ENCODE measurements at regions not wholly inside any gene's neighbourhood (a gene's known extent, or its start where the extent isn't known, plus 50 kb on each side); places are given as distances from the start of the nearest gene placed in this dataset.

DNA sequence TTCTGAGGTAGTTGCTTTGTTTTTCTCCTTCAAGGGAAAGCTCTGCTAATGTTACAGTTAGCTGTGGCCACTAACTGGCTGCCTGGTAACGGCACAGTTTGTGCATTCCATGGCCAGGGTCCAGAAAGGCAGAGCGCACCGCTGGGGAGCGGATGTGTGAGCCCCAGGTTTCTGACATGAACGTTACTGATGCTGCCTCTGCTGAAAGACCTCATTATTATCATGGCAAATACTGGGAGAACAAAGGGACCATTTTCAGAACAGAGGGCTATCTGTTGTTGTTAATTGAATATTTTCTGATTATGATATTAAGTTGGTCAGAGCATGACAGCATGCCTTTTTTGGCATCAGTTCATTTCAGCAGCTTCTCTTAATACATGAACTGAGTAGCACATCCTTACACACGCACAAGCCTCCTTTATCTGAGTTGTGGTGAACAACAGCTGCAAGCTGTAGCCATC is 134.1 kb downstream of the NUDT12 start:
- no peak overlapping the region for H3K9ac ChIP-seq (ENCODE audit: low read depth, low read length)
- H3K9me3 ChIP-seq (ENCODE audit: control insufficient read depth, insufficient read depth, low read length): peaks cover 3% of the 10 kb centered on the region; the same call in 1 of the 2 replicates
- H3K36me3 ChIP-seq (ENCODE audit: insufficient read depth, low read length): no peaks in the 10 kb centered on the region
- H3K4me1 ChIP-seq (ENCODE audit: insufficient read depth, low read length): no peaks in the 10 kb centered on the region

GRCh38 chr5:103427326-103427725 is 135.3 kb downstream of the NUDT12 start:
- peaks cover 3% of the 10 kb centered on the region; the same call in 1 of the 2 replicates for H3K9me3 ChIP-seq (ENCODE audit: control insufficient read depth, insufficient read depth, low read length)
- H3K36me3 ChIP-seq (ENCODE audit: insufficient read depth, low read length): no peaks in the 10 kb centered on the region
- no peak overlapping the region for H3K9ac ChIP-seq (ENCODE audit: low read depth, low read length)
- no peaks in the 10 kb centered on the region for H3K4me1 ChIP-seq (ENCODE audit: insufficient read depth, low read length)

GRCh38 chr5:103425686-103426454 is 136.7 kb downstream of the NUDT12 start:
- no peaks in the 10 kb centered on the region for H3K4me1 ChIP-seq (ENCODE audit: insufficient read depth, low read length)
- H3K9ac ChIP-seq (ENCODE audit: low read depth, low read length): no peak overlapping the region
- peaks cover 3% of the 10 kb centered on the region; the same call in 1 of the 2 replicates for H3K9me3 ChIP-seq (ENCODE audit: control insufficient read depth, insufficient read depth, low read length)
- no peaks in the 10 kb centered on the region for H3K36me3 ChIP-seq (ENCODE audit: insufficient read depth, low read length)

GRCh38 chr5:103424453-103425205 is 138.0 kb downstream of the NUDT12 start:
- Histone ChIP-seq H3K36me3 (ENCODE audit: insufficient read depth, low read length) (no peaks in the 10 kb centered on the region), H3K9ac (ENCODE audit: low read depth, low read length) (no peak overlapping the region), H3K9me3 (ENCODE audit: control insufficient read depth, insufficient read depth, low read length) (peaks cover 3% of the 10 kb centered on the region; the same call in 1 of the 2 replicates), H3K4me1 (ENCODE audit: insufficient read depth, low read length) (no peaks in the 10 kb centered on the region)

DNA sequence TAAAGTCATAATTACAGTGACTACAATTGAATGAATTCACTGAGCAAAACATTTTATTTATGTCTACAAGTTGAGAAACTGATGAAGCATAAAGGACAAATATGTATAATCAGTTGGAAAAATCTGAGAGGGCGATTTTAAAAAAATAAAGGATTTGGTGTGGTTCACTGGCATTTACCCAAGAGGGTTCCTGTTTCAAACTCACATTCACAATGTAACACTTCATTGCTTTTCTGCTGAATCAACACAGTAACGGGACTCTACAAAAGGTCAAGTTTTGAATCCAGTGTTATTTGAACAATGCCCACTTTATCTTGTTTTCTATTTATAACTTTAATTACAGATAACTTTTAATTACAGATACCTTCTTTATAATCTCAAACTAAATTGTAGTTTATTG is 138.6 kb downstream of the NUDT12 start:
- Histone ChIP-seq H3K36me3 (ENCODE audit: insufficient read depth, low read length) (no peaks in the 10 kb centered on the region), H3K9ac (ENCODE audit: low read depth, low read length) (no peak overlapping the region), H3K4me1 (ENCODE audit: insufficient read depth, low read length) (no peaks in the 10 kb centered on the region), H3K9me3 (ENCODE audit: control insufficient read depth, insufficient read depth, low read length) (peaks cover 3% of the 10 kb centered on the region; the same call in 1 of the 2 replicates)

- Histone ChIP-seq H3K4me1 (ENCODE audit: insufficient read depth, low read length) (no peaks in the 10 kb centered on the region), H3K9ac (ENCODE audit: low read depth, low read length) (no peak overlapping the region), H3K9me3 (ENCODE audit: control insufficient read depth, insufficient read depth, low read length) (peaks cover 3% of the 10 kb centered on the region; the same call in 1 of the 2 replicates), H3K36me3 (ENCODE audit: insufficient read depth, low read length) (no peaks in the 10 kb centered on the region)
These were observed 139.8 kb downstream of the NUDT12 start for GRCh38 chr5:103422756-103423155.

GRCh38 chr5:103414604-103415003 is 148.0 kb downstream of the NUDT12 start:
- Histone ChIP-seq H3K4me1 (ENCODE audit: insufficient read depth, low read length) (no peaks in the 10 kb centered on the region), H3K9me3 (ENCODE audit: control insufficient read depth, insufficient read depth, low read length) (no peaks in the 10 kb centered on the region), H3K36me3 (ENCODE audit: insufficient read depth, low read length) (no peaks in the 10 kb centered on the region), H3K9ac (ENCODE audit: low read depth, low read length) (no peak overlapping the region)

DNA sequence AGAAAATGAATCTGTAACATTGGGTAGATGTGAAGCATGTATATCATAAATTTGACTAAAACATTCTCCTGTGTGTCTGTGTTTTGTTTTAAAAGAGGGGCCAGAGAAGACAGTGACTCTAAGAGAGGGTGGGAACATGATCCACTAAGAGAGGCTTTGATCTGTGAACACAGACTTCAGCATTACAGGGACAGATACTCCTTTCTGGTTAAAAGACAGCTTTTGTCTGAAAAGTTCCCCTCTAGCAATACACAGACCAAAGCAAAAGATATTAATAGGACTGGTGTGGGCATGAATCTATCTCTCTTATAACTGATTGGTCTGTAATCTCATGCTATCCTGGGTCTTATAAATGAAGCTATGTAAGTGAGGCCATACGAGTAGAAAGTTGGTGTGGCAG is 150.9 kb downstream of the NUDT12 start:
- Histone ChIP-seq H3K9me3 (ENCODE audit: control insufficient read depth, insufficient read depth, low read length) (no peaks in the 10 kb centered on the region), H3K4me1 (ENCODE audit: insufficient read depth, low read length) (no peaks in the 10 kb centered on the region), H3K9ac (ENCODE audit: low read depth, low read length) (no peak overlapping the region)

DNA sequence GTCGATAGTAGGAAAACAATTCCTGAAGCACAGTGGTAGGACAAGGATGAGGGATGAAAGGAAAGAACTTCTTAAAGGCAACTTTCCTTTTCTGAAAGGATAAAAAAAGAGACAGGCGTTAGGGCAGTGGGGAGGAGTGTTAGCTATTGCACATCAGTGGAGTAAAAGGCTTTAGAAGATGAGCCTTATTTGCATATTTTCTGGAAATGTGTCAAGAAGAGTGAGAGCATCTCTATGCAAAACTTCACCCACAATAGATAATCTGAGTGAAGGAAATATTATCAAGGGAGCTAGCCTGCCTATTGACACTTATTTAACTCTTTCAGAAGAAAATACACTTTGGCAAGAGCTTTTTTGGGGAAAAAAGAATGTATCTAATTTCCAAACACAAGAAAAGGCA is 151.6 kb downstream of the MACIR start:
- H3K4me1 ChIP-seq (ENCODE audit: insufficient read depth, low read length): no peaks in the 10 kb centered on the region
- H3K36me3 ChIP-seq (ENCODE audit: insufficient read depth, low read length): no peaks in the 10 kb centered on the region
- no peaks in the 10 kb centered on the region for H3K9me3 ChIP-seq (ENCODE audit: control insufficient read depth, insufficient read depth, low read length)
- no peak overlapping the region for H3K9ac ChIP-seq (ENCODE audit: low read depth, low read length)

More for the DNA sequence above, 150.9 kb downstream of the NUDT12 start:
- no peaks in the 10 kb centered on the region for H3K36me3 ChIP-seq (ENCODE audit: insufficient read depth, low read length)

- Histone ChIP-seq H3K36me3 (ENCODE audit: insufficient read depth, low read length) (no peaks in the 10 kb centered on the region), H3K9me3 (ENCODE audit: control insufficient read depth, insufficient read depth, low read length) (no peaks in the 10 kb centered on the region), H3K9ac (ENCODE audit: low read depth, low read length) (no peak overlapping the region), H3K4me1 (ENCODE audit: insufficient read depth, low read length) (no peaks in the 10 kb centered on the region)
These were observed 150.6 kb downstream of the MACIR start for GRCh38 chr5:103409013-103409670.

- H3K36me3 ChIP-seq (ENCODE audit: insufficient read depth, low read length): no peaks in the 10 kb centered on the region
- H3K9ac ChIP-seq (ENCODE audit: low read depth, low read length): no peak overlapping the region
- H3K4me1 ChIP-seq (ENCODE audit: insufficient read depth, low read length): no peaks in the 10 kb centered on the region
- H3K9me3 ChIP-seq (ENCODE audit: control insufficient read depth, insufficient read depth, low read length): no peaks in the 10 kb centered on the region
These were observed 149.8 kb downstream of the MACIR start for GRCh38 chr5:103408408-103408807.

GRCh38 chr5:103407402-103407801 is 148.8 kb downstream of the MACIR start:
- Histone ChIP-seq H3K4me1 (ENCODE audit: insufficient read depth, low read length) (no peaks in the 10 kb centered on the region), H3K9me3 (ENCODE audit: control insufficient read depth, insufficient read depth, low read length) (no peaks in the 10 kb centered on the region), H3K36me3 (ENCODE audit: insufficient read depth, low read length) (no peaks in the 10 kb centered on the region), H3K9ac (ENCODE audit: low read depth, low read length) (no peak overlapping the region)

DNA sequence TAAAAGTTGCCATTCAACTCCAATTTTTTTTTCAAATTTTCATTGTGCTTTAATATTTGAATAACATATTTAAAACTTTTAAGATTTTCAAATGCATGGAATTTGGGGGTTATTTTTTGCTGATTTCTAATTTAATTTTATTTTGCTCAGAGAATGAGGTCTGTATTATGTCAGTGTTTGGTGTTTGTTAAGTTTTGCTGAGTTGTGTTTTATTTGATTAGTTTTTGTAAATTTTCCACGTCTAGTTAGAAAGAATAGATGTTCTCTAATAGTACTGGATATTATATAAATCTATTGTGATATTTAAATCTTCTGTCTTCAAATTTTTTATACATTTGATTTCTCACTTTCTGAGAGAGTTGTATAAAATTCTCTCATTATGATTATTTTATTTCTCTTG is 145.9 kb downstream of the MACIR start:
- Histone ChIP-seq H3K9ac (ENCODE audit: low read depth, low read length) (no peak overlapping the region), H3K36me3 (ENCODE audit: insufficient read depth, low read length) (no peaks in the 10 kb centered on the region), H3K9me3 (ENCODE audit: control insufficient read depth, insufficient read depth, low read length) (no peaks in the 10 kb centered on the region), H3K4me1 (ENCODE audit: insufficient read depth, low read length) (no peaks in the 10 kb centered on the region)

DNA sequence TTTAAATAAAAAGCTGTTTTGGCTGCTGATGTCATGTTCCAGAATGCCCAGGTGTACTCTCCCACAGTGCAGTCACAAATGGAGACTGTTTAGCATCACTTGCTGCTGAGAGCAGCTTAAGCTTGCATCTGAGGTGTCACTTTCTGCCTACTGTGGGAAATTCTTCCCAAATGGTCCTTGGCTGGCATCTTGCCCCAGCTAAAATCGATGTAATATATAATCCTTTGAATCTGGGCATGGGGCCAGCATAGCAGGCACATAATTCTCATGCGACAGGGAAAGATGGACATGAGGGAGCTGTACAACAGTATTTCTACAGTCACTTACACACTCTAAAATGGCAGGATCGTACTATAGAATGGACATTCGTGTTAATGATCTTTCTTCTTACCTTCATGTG is 144.3 kb downstream of the MACIR start:
- Histone ChIP-seq H3K9ac (ENCODE audit: low read depth, low read length) (no peak overlapping the region), H3K4me1 (ENCODE audit: insufficient read depth, low read length) (no peaks in the 10 kb centered on the region), H3K36me3 (ENCODE audit: insufficient read depth, low read length) (no peaks in the 10 kb centered on the region), H3K9me3 (ENCODE audit: control insufficient read depth, insufficient read depth, low read length) (no peaks in the 10 kb centered on the region)

Measured in ES-I3 (cell line).